ENCODE measurements at regions not wholly inside any gene's neighbourhood (a gene's known extent, or its start where the extent isn't known, plus 50 kb on each side); places are given as distances from the start of the nearest gene placed in this dataset.

DNA sequence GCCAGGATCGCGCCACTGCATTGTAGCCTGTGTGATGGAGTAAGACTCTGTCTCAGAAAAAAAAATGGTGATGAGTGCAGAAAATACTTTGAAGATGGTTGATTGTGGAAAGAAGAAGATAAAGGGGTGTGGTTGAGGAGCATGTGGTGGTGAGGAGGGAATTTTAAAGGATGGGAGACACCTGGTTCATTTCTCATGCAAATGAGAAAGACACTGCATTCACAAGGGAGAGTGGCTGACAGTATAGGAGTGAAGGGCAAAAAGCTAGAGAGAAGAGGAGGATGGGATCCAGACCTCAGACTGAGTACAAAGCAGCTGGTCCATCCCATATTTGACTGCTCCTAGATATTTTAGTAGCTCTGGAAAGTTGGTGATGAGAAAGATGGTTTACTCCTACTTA, 206.0 kb downstream of the SNAPC1 start:
- POLR2A ChIA-PET = no interaction called here
- DNase-seq (ENCODE audit: low read depth, low spot score) = no peak
- CTCF ChIA-PET = no interaction called here
- no peak overlapping the region for H3K4me3 ChIP-seq (ENCODE audit: low read depth, low read length)
- TF ChIP-seq, protein P1, sequence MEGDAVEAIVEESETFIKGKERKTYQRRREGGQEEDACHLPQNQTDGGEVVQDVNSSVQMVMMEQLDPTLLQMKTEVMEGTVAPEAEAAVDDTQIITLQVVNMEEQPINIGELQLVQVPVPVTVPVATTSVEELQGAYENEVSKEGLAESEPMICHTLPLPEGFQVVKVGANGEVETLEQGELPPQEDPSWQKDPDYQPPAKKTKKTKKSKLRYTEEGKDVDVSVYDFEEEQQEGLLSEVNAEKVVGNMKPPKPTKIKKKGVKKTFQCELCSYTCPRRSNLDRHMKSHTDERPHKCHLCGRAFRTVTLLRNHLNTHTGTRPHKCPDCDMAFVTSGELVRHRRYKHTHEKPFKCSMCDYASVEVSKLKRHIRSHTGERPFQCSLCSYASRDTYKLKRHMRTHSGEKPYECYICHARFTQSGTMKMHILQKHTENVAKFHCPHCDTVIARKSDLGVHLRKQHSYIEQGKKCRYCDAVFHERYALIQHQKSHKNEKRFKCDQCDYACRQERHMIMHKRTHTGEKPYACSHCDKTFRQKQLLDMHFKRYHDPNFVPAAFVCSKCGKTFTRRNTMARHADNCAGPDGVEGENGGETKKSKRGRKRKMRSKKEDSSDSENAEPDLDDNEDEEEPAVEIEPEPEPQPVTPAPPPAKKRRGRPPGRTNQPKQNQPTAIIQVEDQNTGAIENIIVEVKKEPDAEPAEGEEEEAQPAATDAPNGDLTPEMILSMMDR (IDR thresholded peaks at IDR 0.05; ENCODE audit: insufficient read depth, low read length, missing control alignments) = no peak

DNA sequence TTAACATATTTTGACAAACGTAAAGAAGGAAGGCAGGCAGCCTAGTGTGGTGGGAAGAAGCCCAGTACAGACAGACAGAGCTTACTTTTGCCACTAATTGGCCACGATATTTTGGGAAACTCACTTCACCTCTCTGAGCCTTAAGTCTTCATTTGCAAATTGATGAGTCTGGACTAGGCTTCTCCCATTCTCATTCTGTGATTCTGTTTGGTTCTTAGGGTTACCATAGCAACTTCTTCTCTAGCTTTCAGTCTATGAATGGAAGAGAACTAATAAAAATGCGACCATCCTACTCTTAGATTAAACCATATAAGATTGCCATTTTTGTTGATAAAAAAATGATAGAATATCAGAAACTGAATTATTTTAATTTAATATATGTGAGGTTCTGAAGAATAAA, 210.5 kb downstream of the SNAPC1 start:
- TF ChIP-seq, protein P1 (IDR thresholded peaks at IDR 0.05; ENCODE audit: insufficient read depth, low read length, missing control alignments) = no peak
- no peak overlapping the region for H3K4me3 ChIP-seq (ENCODE audit: low read depth, low read length)

DNA sequence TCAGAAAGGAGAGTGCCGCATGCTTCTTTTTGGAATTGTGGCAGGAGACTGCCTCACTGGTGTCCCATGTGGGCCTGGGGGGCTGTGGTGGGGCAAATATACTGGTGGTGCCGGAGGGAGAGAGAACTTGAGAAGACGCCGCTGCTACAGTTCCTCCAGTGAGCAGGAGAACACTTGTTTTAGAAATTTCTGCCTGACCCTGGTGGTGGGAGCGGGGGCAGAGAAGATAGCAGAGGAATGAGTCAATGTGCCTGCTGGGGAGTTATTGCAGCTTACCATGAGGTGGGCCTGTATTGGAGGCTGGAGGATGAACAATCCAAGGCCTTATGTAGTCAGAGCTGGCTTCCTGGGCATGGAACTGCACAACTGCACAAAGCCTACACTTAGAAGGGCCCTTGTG, 211.8 kb downstream of the SNAPC1 start:
- H3K4me3 ChIP-seq (ENCODE audit: low read depth, low read length) = no peak overlapping the region
- ChIA-PET POLR2A (interaction anchor here (0.6 to 0.8 kb wide), 3 partner anchors 8 to 46 kb away, joined by 3 to 4 read pairs (median 3); no protein-coding TSS in a partner anchor), CTCF (interaction anchor here (1.4 to 1.9 kb wide), 2 partner anchors 9 to 152 kb away, joined by 4 to 5 read pairs; no protein-coding TSS in a partner anchor)
- TF ChIP-seq, protein P1 (IDR thresholded peaks at IDR 0.05; ENCODE audit: insufficient read depth, low read length, missing control alignments) = no peak
- peak; percentile 37 for DNase-seq (ENCODE audit: low read depth, low spot score)

More for the DNA sequence above, 210.5 kb downstream of the SNAPC1 start:
- ChIA-PET CTCF (interaction anchor here (1.0 kb wide), 1 partner anchor 9 kb away, joined by 3 read pairs; no protein-coding TSS in a partner anchor), POLR2A (no interaction called here)
- no peak for DNase-seq (ENCODE audit: low read depth, low spot score)

DNA sequence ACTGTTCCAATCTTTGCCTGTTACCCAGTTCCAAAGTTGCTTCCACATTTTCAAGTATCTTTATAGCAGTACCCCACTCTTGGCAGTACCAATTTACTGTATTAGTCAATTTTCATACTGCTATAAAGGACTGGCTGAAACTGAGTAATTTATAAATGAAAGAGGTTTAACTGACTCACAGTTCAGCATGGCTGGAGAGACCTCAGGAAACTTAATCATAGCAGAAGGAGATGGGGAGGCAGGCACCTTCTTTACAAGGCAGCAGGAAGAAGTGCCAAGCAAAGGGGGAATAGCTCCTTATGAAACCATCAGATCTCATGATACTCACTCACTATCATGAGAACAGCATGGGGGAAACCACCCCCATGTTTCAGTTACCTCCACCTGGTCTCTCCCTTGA, 215.0 kb downstream of the SNAPC1 start:
- DNase-seq (ENCODE audit: low read depth, low spot score) = no peak
- TF ChIP-seq, protein P1 (IDR thresholded peaks at IDR 0.05; ENCODE audit: insufficient read depth, low read length, missing control alignments) = no peak
- H3K4me3 ChIP-seq (ENCODE audit: low read depth, low read length) = no peak overlapping the region
- ChIA-PET CTCF (interaction anchor here (1.6 kb wide), 1 partner anchor 10 kb away, joined by 3 read pairs; no protein-coding TSS in a partner anchor), POLR2A (no interaction called here)

DNA sequence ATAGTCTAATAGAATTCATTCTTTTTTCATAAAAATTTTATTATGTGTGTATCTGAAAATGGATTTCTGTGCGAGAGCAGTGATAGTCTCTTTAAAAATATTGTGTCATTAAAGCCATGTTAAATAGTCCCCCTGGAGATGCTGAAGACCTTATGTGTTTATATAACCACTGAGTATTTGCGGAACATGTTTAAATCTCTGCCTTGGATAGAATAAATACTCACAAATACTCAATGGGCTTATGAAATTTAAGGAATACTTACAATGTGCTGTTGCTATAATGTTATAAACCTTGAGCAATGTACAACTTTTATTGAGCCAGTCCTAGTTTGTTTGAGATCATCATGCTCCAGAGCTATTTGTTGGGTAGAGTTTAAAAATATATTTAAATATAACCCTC, 226.0 kb downstream of the SNAPC1 start:
- TF ChIP-seq, protein P1 (IDR thresholded peaks at IDR 0.05; ENCODE audit: insufficient read depth, low read length, missing control alignments) = no peak
- DNase-seq (ENCODE audit: low read depth, low spot score) = no peak
- no peak overlapping the region for H3K4me3 ChIP-seq (ENCODE audit: low read depth, low read length)
- ChIA-PET POLR2A (no interaction called here), CTCF (no interaction called here)

DNA sequence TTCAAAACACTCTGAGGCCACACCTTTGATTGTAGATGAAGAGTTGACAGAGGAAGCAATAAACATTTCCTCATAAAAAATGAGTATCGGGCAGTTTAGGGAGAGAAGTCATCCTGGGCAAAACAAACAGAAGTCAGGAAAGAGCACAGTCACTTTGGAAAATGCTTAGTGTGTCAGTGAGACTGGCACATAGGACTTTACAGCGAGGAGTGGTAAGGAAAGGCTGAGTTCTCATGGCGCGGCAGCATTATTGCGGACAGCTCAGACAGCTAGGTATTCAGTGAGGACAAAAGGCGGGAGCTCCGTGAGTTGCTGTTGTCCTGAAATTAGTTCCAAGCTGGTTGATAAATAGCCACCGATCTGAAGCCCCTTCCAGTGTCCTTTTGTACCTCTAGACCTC, 229.9 kb downstream of the SNAPC1 start:
- POLR2A ChIA-PET = no interaction called here
- no peak overlapping the region for H3K4me3 ChIP-seq (ENCODE audit: low read depth, low read length)
- TF ChIP-seq, protein P1 (IDR thresholded peaks at IDR 0.05; ENCODE audit: insufficient read depth, low read length, missing control alignments) = no peak
- no peak for DNase-seq (ENCODE audit: low read depth, low spot score)
- CTCF ChIA-PET = interaction anchor here (1.1 kb wide), 1 partner anchor 11 kb away, joined by 3 read pairs; no protein-coding TSS in a partner anchor
